GM19452 (cell line): ENCODE measurements at regions not wholly inside any gene's neighbourhood (a gene's known extent, or its start where the extent isn't known, plus 50 kb on each side); places are given as distances from the start of the nearest gene placed in this dataset.
"Not testable (repeated sequence)": the region's sequence is repeated elsewhere in the genome, so short reads cannot be mapped to it uniquely, and the experiment has no call there.

Source experiments
- ATAC-seq: cut with Tn5 transposase; IDR thresholded peaks from one replicate; pipeline ENCODE4 v1.9.1; 2021; ENCODE audit not compliant: unreplicated experiment

- ATAC-seq = no peak
Measured at GRCh38 chr1:168490306-168490705, 53.5 kb downstream of the XCL2 start.

DNA sequence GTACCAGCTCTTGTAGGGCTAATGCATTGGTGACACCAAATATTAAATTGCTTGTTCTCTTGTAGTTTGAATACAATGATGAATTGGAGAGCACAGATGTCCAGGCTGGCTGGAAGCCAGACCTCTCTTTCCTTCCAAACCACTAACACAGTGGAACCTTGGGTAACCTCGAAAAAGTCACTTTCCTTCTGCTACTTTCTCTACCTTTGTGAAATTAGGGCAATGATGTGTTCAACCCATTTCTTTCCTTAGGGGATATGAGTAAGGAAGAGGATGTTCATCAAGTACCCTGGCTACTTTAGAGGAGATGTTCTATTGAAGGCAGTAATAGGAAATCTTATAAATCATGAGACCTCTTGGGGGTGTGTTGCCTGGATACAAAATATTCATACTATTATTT lies 55.7 kb downstream of the XCL2 start:
- ATAC-seq = no peak

GRCh38 chr1:168486820-168487219 lies 57.0 kb downstream of the XCL2 start:
- not testable (repeated sequence) for ATAC-seq

- ATAC-seq = no peak
Measured at GRCh38 chr1:168485048-168485447, 58.7 kb downstream of the XCL2 start.

DNA sequence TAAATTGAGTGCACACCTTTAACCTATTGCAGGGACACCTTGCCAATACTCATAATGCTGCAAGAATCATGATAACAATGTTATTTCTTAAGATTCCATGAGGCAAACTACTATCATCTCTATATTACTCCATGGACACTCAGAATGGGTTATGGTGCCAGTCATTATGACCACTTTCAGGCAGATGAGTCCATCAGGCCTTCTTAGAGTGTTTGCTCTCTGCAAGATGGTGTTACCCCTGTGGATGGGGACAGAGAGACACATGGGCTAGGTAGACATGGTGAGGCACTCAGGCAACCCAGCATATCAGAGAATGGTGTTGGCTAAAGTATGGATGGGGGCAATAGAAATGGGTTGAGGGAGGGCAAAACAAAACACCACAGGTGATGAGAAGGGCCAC lies 59.7 kb downstream of the XCL2 start:
- no peak for ATAC-seq

DNA sequence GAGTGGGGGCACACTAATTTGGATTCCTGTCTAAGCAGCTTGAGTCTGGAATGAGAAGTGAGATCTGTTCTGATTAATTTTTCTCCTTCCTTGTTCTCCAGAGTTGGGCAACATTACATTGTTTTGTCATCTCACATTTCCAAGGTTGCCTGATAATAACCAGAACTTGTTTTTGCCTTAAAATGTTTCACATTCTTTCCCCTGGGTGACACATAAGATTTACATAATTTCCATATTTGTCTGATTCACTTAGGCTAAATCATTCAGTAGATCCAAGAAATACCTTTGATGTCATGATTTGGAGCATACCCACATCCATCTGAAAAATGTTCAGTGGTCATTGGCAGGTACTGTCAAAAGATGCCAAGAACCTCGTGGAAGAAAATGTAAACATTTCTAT lies 60.3 kb downstream of the XCL2 start:
- ATAC-seq = no peak

DNA sequence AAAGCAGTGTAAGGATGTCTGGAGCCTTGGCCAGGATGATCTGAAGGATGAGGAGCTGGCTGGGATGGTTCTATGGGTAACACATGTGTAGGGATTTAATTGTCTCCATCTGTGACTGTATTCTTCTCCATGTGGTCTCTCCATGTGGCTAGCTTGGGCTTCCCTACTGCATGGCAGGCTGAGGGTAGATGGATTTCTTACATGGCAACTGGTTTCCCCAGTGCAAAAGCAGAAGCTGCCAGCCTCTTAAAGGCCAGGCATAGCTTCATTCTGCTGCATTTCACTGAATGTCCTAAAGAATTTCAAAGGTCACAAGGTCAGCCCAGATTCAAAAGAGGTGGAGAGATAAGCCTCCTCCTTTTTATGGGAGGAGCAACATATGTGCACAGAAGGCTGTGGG lies 61.7 kb downstream of the XCL2 start:
- no peak for ATAC-seq

DNA sequence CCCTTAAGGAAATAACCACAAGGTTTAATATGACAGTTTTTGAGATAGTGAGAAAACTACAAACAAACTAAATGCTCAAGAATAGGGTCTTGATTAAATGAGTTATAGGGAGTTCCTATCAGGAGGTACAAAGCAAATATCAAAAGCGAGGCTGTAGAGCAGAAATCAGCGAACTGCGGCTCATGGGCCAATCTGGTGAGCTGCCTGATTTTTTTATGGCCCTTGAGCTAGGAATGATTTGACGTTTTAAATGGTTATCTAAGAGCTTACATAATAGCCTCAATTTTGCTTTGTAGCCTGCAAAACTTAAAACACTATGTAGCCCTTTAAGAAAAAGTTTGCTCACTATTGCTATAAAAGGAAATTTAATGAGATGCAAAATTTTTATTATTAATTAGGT lies 62.2 kb downstream of the XCL2 start:
- no peak for ATAC-seq

- ATAC-seq = no peak
Measured at GRCh38 chr1:168480997-168481396, 62.8 kb downstream of the XCL2 start.

DNA sequence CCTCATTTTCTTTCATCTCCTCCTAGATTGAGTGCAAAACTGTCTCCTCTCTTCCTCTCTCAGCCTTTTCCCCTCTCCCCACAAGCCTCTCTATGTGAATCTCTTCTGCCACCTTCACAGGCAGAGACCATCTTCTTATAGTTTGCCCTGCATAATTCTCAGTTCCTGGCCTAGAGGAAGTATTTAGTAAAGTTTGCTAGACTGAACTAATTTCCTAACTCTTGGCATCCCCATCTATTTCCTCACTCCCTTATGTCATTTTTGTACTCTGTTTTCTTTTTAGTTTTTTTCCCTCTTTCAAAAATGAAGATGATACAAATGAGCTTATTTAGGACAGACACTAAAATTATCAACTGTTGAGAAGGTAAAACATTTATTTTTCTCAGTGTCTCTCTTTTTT lies 66.0 kb downstream of the XCL2 start:
- ATAC-seq = no peak

GRCh38 chr1:168476588-168477385 lies 67.0 kb downstream of the XCL2 start:
- ATAC-seq = no peak

- no peak for ATAC-seq
Measured at GRCh38 chr1:168474322-168474721, 69.5 kb downstream of the XCL2 start.

DNA sequence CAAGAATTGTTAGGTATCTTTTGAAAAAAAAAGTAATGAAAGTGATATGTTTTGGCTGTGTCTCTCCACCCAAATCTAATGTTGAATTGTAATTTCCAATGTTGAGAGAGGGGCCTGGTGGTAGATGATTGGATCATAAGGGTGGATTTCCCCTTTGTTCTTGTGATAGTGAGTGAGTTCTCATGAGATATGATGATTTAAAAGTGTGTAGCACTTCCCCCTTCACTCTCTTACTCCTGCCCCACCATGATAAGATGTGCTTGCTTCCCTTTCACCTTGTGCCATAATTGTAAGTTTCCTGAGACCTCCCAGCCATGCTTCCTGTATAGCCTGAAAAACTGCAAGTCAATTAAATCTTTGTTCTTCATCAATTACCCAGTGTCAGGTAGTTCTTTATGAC lies 70.7 kb downstream of the XCL2 start:
- no peak for ATAC-seq

GRCh38 chr1:168472223-168472622 lies 71.6 kb downstream of the XCL2 start:
- no peak for ATAC-seq

DNA sequence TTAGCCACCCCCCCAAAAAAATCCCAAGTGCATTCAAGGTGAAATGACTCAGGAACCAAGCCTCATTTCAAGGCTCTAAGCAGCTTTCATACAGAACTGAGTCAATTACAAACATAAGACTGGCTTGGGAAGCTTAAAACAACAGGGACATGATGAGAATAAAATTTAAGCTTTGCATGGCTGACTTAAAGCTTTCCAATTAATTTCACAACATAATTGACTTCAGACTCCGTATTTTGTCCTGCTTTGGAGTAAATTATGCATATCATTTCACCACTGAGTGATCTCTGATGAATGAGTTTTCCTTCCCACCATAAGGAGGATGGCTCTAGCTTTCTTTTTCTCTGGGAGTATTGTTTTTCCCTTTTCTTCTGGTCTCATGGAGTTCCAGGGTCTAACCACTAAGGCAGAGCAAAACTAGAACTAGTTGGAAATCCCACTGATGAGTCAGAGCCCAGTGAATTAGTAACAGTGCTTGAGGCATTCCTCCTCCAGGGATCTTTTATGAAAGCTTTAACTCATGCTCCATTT lies 72.8 kb downstream of the XCL2 start:
- no peak for ATAC-seq

DNA sequence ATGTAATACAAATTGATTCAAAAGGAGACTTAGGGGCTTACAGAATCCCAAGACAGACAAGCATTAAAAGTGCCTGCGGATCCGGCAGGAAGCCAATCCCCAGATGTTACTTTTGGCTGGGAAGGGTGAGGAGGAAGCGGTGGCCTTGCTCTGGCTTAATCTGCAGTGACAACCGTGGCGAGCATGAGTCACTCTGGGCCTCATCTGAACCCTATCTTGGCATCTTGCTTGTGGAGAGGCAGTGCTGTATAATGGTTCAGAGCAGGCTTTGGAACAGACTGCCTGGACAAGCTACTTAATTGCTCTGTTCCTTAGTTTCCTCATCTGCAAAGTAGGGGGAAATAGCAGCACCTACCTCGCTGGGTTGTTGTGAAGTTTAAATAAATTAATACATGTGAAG lies 74.1 kb downstream of the XCL2 start:
- no peak for ATAC-seq

DNA sequence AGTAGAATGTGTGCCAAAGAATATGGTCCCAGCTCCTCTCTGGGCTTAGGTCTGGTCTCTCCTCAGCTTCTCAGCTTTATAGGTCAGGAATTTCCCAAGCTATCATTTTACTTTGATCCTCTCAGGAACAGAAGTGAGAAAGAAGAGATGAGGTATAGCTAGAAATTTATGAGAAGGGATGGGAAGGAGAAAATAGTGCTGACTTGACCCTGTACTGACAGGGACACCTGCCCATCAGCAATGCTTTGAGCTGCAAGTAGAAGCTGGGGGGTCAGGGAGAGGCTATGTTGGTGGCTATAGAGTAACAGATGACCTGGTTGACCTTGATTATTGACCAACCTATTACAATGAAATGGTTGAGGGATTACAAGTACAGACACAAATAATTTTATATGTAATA lies 75.0 kb downstream of the XCL2 start:
- ATAC-seq = no peak

GRCh38 chr1:168468042-168468809 lies 75.6 kb downstream of the XCL2 start:
- no peak for ATAC-seq

DNA sequence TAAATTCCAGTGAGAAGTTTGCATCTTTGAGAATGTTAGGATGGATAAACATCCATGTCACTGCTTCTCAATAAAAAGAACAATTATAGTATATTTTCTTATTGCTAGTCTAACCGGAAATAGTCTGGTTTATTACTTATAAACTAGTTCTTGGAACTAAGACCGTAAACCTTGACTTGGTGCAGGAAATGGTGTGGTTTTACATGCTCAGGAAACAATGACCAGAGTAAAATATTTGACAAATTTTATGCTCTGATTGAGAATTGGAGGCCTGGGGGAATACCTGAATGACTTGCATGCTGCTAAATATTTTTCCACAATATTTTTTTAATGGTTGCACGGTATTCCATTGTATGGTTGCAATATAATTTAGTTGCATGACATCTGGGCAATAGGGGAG lies 76.3 kb downstream of the XCL2 start:
- ATAC-seq = no peak

DNA sequence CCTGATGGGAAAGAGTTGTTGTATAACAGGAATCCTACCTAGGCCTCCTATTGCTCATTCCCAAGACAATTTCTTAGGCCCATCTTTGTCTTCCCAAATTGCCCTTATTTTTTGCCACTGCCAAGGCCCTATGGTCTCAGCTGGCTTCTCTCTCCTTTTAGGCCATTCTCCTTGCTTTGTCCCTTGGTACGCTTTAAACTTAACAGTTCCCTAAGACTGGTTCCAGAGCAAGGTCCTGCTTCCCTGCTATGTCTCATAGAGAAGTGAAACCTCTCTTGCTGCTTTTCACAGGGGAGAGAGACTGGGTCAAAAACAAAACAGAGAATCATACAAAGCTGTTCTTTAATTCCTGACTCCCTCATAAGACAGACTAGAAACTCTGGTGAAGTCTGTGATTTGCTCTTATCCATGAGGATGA lies 77.1 kb downstream of the XCL2 start:
- ATAC-seq = peak; percentile 55

GRCh38 chr1:168466092-168466713 lies 77.6 kb downstream of the XCL2 start:
- peak; percentile 53 for ATAC-seq

DNA sequence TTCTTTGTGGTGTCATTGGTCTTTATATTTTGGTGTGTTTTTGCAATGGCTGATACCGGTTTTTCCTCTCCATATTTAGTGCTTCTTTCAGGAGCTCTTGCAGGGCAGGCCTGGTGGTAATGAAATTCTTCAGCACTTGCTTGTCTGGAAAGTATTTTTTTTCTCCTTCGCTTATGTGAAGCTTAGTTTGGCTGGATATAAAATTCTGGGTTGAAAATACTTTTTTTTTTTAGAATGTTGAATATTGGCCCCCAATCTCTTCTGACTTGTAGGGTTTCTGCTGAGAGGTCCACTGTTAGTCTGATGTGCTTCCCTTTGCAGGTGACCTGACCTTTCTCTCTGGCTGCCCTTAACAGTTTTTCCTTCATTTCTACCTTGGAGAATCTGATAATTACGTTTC lies 82.7 kb downstream of the XCL2 start:
- ATAC-seq = not testable (repeated sequence)
